ENCODE measurements at regions not wholly inside any gene's neighbourhood (a gene's known extent, or its start where the extent isn't known, plus 50 kb on each side); places are given as distances from the start of the nearest gene placed in this dataset.
"Not testable (repeated sequence)": the region's sequence is repeated elsewhere in the genome, so short reads cannot be mapped to it uniquely, and the experiment has no call there.

GRCh38 chr1:95903060-95903459 is 669.0 kb downstream of the RWDD3 start:
- H3K36me3 ChIP-seq (ENCODE audit: control insufficient read depth in 5 of 5, insufficient read depth in 5 of 5, low read length in 5 of 5): no peaks in the 10 kb centered on the region
- no peak overlapping the region for H3K9ac ChIP-seq (ENCODE audit: low read length in 5 of 5)
- H3K4me1 ChIP-seq (ENCODE audit: control insufficient read depth in 5 of 5, insufficient read depth in 5 of 5, low read length in 5 of 5): no peaks in the 10 kb centered on the region
- no peaks in the 10 kb centered on the region for H3K9me3 ChIP-seq (ENCODE audit: control insufficient read depth in 5 of 5, low read length in 5 of 5)
- no peaks in the 10 kb centered on the region for H3K27me3 ChIP-seq (ENCODE audit: control insufficient read depth in 5 of 5, insufficient read depth in 4 of 5, low read length in 5 of 5)
- no peak overlapping the region for H3K4me3 ChIP-seq (ENCODE audit: low read depth in 1 of 5, low read length in 5 of 5)
- no peak overlapping the region for H3K27ac ChIP-seq (ENCODE audit: low read depth, low read length)

GRCh38 chr1:95905818-95906395 is 671.9 kb downstream of the RWDD3 start:
- no peak overlapping the region for H3K27ac ChIP-seq (ENCODE audit: low read depth, low read length)
- no peaks in the 10 kb centered on the region for H3K27me3 ChIP-seq (ENCODE audit: control insufficient read depth in 5 of 5, insufficient read depth in 4 of 5, low read length in 5 of 5)
- no peaks in the 10 kb centered on the region for H3K4me1 ChIP-seq (ENCODE audit: control insufficient read depth in 5 of 5, insufficient read depth in 5 of 5, low read length in 5 of 5)
- H3K36me3 ChIP-seq (ENCODE audit: control insufficient read depth in 5 of 5, insufficient read depth in 5 of 5, low read length in 5 of 5): no peaks in the 10 kb centered on the region
- H3K9ac ChIP-seq (ENCODE audit: low read length in 5 of 5): no peak overlapping the region
- no peak overlapping the region for H3K4me3 ChIP-seq (ENCODE audit: low read depth in 1 of 5, low read length in 5 of 5)
- no peaks in the 10 kb centered on the region for H3K9me3 ChIP-seq (ENCODE audit: control insufficient read depth in 5 of 5, low read length in 5 of 5)

- not testable (repeated sequence) for H3K9ac ChIP-seq (ENCODE audit: low read length in 5 of 5); H3K36me3 ChIP-seq (ENCODE audit: control insufficient read depth in 5 of 5, insufficient read depth in 5 of 5, low read length in 5 of 5); H3K4me3 ChIP-seq (ENCODE audit: low read depth in 1 of 5, low read length in 5 of 5); H3K27me3 ChIP-seq (ENCODE audit: control insufficient read depth in 5 of 5, insufficient read depth in 4 of 5, low read length in 5 of 5); H3K4me1 ChIP-seq (ENCODE audit: control insufficient read depth in 5 of 5, insufficient read depth in 5 of 5, low read length in 5 of 5); H3K27ac ChIP-seq (ENCODE audit: low read depth, low read length)
- peaks cover 0 to 11% (median 0%) of the 10 kb centered on the region in 5 donors for H3K9me3 ChIP-seq (ENCODE audit: control insufficient read depth in 5 of 5, low read length in 5 of 5)
These were observed 677.7 kb downstream of the RWDD3 start for GRCh38 chr1:95911739-95912138.

- no peak overlapping the region for H3K4me3 ChIP-seq (ENCODE audit: low read depth in 1 of 5, low read length in 5 of 5)
- H3K27me3 ChIP-seq (ENCODE audit: control insufficient read depth in 5 of 5, insufficient read depth in 4 of 5, low read length in 5 of 5): no peaks in the 10 kb centered on the region
- peaks cover 0 to 10% (median 0%) of the 10 kb centered on the region in 5 donors for H3K9me3 ChIP-seq (ENCODE audit: control insufficient read depth in 5 of 5, low read length in 5 of 5)
- no peaks in the 10 kb centered on the region for H3K4me1 ChIP-seq (ENCODE audit: control insufficient read depth in 5 of 5, insufficient read depth in 5 of 5, low read length in 5 of 5)
- no peak overlapping the region for H3K27ac ChIP-seq (ENCODE audit: low read depth, low read length)
- H3K9ac ChIP-seq (ENCODE audit: low read length in 5 of 5): no peak overlapping the region
- H3K36me3 ChIP-seq (ENCODE audit: control insufficient read depth in 5 of 5, insufficient read depth in 5 of 5, low read length in 5 of 5): no peaks in the 10 kb centered on the region
These were observed 682.6 kb downstream of the RWDD3 start for GRCh38 chr1:95916616-95917015.

- Histone ChIP-seq H3K27ac (ENCODE audit: low read depth, low read length) (no peak overlapping the region), H3K4me1 (ENCODE audit: control insufficient read depth in 5 of 5, insufficient read depth in 5 of 5, low read length in 5 of 5) (peaks cover 0 to 13% (median 0%) of the 10 kb centered on the region in 5 donors), H3K36me3 (ENCODE audit: control insufficient read depth in 5 of 5, insufficient read depth in 5 of 5, low read length in 5 of 5) (no peaks in the 10 kb centered on the region), H3K4me3 (ENCODE audit: low read depth in 1 of 5, low read length in 5 of 5) (no peak overlapping the region), H3K27me3 (ENCODE audit: control insufficient read depth in 5 of 5, insufficient read depth in 4 of 5, low read length in 5 of 5) (no peaks in the 10 kb centered on the region), H3K9ac (ENCODE audit: low read length in 5 of 5) (no peak overlapping the region), H3K9me3 (ENCODE audit: control insufficient read depth in 5 of 5, low read length in 5 of 5) (no peaks in the 10 kb centered on the region)
These were observed 690.7 kb downstream of the RWDD3 start for GRCh38 chr1:95924684-95925083.

- H3K9me3 ChIP-seq (ENCODE audit: control insufficient read depth in 5 of 5, low read length in 5 of 5): no peaks in the 10 kb centered on the region
- no peaks in the 10 kb centered on the region for H3K27me3 ChIP-seq (ENCODE audit: control insufficient read depth in 5 of 5, insufficient read depth in 4 of 5, low read length in 5 of 5)
- H3K4me3 ChIP-seq (ENCODE audit: low read depth in 1 of 5, low read length in 5 of 5): no peak overlapping the region
- H3K9ac ChIP-seq (ENCODE audit: low read length in 5 of 5): no peak overlapping the region
- no peaks in the 10 kb centered on the region for H3K36me3 ChIP-seq (ENCODE audit: control insufficient read depth in 5 of 5, insufficient read depth in 5 of 5, low read length in 5 of 5)
- H3K27ac ChIP-seq (ENCODE audit: low read depth, low read length): no peak overlapping the region
- H3K4me1 ChIP-seq (ENCODE audit: control insufficient read depth in 5 of 5, insufficient read depth in 5 of 5, low read length in 5 of 5): peaks cover 0 to 13% (median 0%) of the 10 kb centered on the region in 5 donors
These were observed 692.3 kb downstream of the RWDD3 start for GRCh38 chr1:95926331-95926730.

- H3K4me1 ChIP-seq (ENCODE audit: control insufficient read depth in 5 of 5, insufficient read depth in 5 of 5, low read length in 5 of 5): peaks cover 0 to 13% (median 0%) of the 10 kb centered on the region in 5 donors
- H3K27ac ChIP-seq (ENCODE audit: low read depth, low read length): no peak overlapping the region
- H3K9ac ChIP-seq (ENCODE audit: low read length in 5 of 5): no peak overlapping the region
- H3K4me3 ChIP-seq (ENCODE audit: low read depth in 1 of 5, low read length in 5 of 5): no peak overlapping the region
- no peaks in the 10 kb centered on the region for H3K27me3 ChIP-seq (ENCODE audit: control insufficient read depth in 5 of 5, insufficient read depth in 4 of 5, low read length in 5 of 5)
- H3K9me3 ChIP-seq (ENCODE audit: control insufficient read depth in 5 of 5, low read length in 5 of 5): no peaks in the 10 kb centered on the region
- H3K36me3 ChIP-seq (ENCODE audit: control insufficient read depth in 5 of 5, insufficient read depth in 5 of 5, low read length in 5 of 5): no peaks in the 10 kb centered on the region
These were observed 693.1 kb downstream of the RWDD3 start for GRCh38 chr1:95927061-95927460.

GRCh38 chr1:95935719-95936118 is 701.7 kb downstream of the RWDD3 start:
- no peak overlapping the region for H3K27ac ChIP-seq (ENCODE audit: low read depth, low read length)

GRCh38 chr1:95941121-95941798 is 707.2 kb downstream of the RWDD3 start:
- no peaks in the 10 kb centered on the region for H3K4me1 ChIP-seq (ENCODE audit: control insufficient read depth in 5 of 5, insufficient read depth in 5 of 5, low read length in 5 of 5)
- no peaks in the 10 kb centered on the region for H3K27me3 ChIP-seq (ENCODE audit: control insufficient read depth in 5 of 5, insufficient read depth in 4 of 5, low read length in 5 of 5)
- no peak overlapping the region for H3K9ac ChIP-seq (ENCODE audit: low read length in 5 of 5)
- H3K4me3 ChIP-seq (ENCODE audit: low read depth in 1 of 5, low read length in 5 of 5): no peak overlapping the region
- no peaks in the 10 kb centered on the region for H3K9me3 ChIP-seq (ENCODE audit: control insufficient read depth in 5 of 5, low read length in 5 of 5)
- no peak overlapping the region for H3K27ac ChIP-seq (ENCODE audit: low read depth, low read length)
- H3K36me3 ChIP-seq (ENCODE audit: control insufficient read depth in 5 of 5, insufficient read depth in 5 of 5, low read length in 5 of 5): no peaks in the 10 kb centered on the region

More at GRCh38 chr1:95935719-95936118, 701.7 kb downstream of the RWDD3 start:
- Histone ChIP-seq H3K36me3 (ENCODE audit: control insufficient read depth in 5 of 5, insufficient read depth in 5 of 5, low read length in 5 of 5) (no peaks in the 10 kb centered on the region), H3K9ac (ENCODE audit: low read length in 5 of 5) (no peak overlapping the region), H3K4me3 (ENCODE audit: low read depth in 1 of 5, low read length in 5 of 5) (no peak overlapping the region), H3K27me3 (ENCODE audit: control insufficient read depth in 5 of 5, insufficient read depth in 4 of 5, low read length in 5 of 5) (no peaks in the 10 kb centered on the region), H3K9me3 (ENCODE audit: control insufficient read depth in 5 of 5, low read length in 5 of 5) (no peaks in the 10 kb centered on the region), H3K4me1 (ENCODE audit: control insufficient read depth in 5 of 5, insufficient read depth in 5 of 5, low read length in 5 of 5) (no peaks in the 10 kb centered on the region)

- no peaks in the 10 kb centered on the region for H3K36me3 ChIP-seq (ENCODE audit: control insufficient read depth in 5 of 5, insufficient read depth in 5 of 5, low read length in 5 of 5)
- no peaks in the 10 kb centered on the region for H3K9me3 ChIP-seq (ENCODE audit: control insufficient read depth in 5 of 5, low read length in 5 of 5)
- no peak overlapping the region for H3K9ac ChIP-seq (ENCODE audit: low read length in 5 of 5)
- no peak overlapping the region for H3K27ac ChIP-seq (ENCODE audit: low read depth, low read length)
- peaks cover 0 to 7% (median 3%) of the 10 kb centered on the region in 5 donors for H3K4me1 ChIP-seq (ENCODE audit: control insufficient read depth in 5 of 5, insufficient read depth in 5 of 5, low read length in 5 of 5)
- H3K4me3 ChIP-seq (ENCODE audit: low read depth in 1 of 5, low read length in 5 of 5): no peak overlapping the region
- no peaks in the 10 kb centered on the region for H3K27me3 ChIP-seq (ENCODE audit: control insufficient read depth in 5 of 5, insufficient read depth in 4 of 5, low read length in 5 of 5)
These were observed 714.0 kb downstream of the RWDD3 start for GRCh38 chr1:95948023-95948422.
